ENCODE measurements at regions not wholly inside any gene's neighbourhood (a gene's known extent, or its start where the extent isn't known, plus 50 kb on each side); places are given as distances from the start of the nearest gene placed in this dataset.

GRCh38 chr6:132165677-132166076 is 214.5 kb upstream of the CCN2 start:
- CTCF ChIA-PET = no interaction called here
- TF ChIP-seq CTCF (IDR thresholded peaks at IDR 0.05; ENCODE audit: control extremely low read depth, extremely low read depth, low read depth, missing control alignments) = no peak

GRCh38 chr6:132161283-132161682 is 210.1 kb upstream of the CCN2 start:
- peak; percentile 57 for TF ChIP-seq CTCF (IDR thresholded peaks at IDR 0.05; ENCODE audit: control extremely low read depth, extremely low read depth, low read depth, missing control alignments)
- DNase-seq (ENCODE audit: extremely low spot score) = no peak
- ChIA-PET CTCF (interaction anchor here (0.8 to 1.0 kb wide), 2 partner anchors 54 to 236 kb away, joined by 3 read pairs; no protein-coding TSS in a partner anchor), POLR2A (no interaction called here)

More at GRCh38 chr6:132165677-132166076, 214.5 kb upstream of the CCN2 start:
- POLR2A ChIA-PET = no interaction called here
- no peak for DNase-seq (ENCODE audit: extremely low spot score)

- CTCF ChIA-PET = no interaction called here
Measured at GRCh38 chr6:132153221-132153898, 202.2 kb upstream of the CCN2 start.

GRCh38 chr6:132147530-132148011 is 196.4 kb upstream of the CCN2 start:
- POLR2A ChIA-PET = no interaction called here
- no peak for DNase-seq (ENCODE audit: extremely low spot score)
- TF ChIP-seq CTCF (IDR thresholded peaks at IDR 0.05; ENCODE audit: control extremely low read depth, extremely low read depth, low read depth, missing control alignments) = no peak
- CTCF ChIA-PET = no interaction called here

More at GRCh38 chr6:132153221-132153898, 202.2 kb upstream of the CCN2 start:
- no peak for DNase-seq (ENCODE audit: extremely low spot score)
- POLR2A ChIA-PET = no interaction called here
- TF ChIP-seq CTCF (IDR thresholded peaks at IDR 0.05; ENCODE audit: control extremely low read depth, extremely low read depth, low read depth, missing control alignments) = no peak

- ChIA-PET CTCF (interaction anchor here (1.6 kb wide), 1 partner anchor 11 kb away, joined by 3 read pairs; no protein-coding TSS in a partner anchor), POLR2A (no interaction called here)
- DNase-seq (ENCODE audit: extremely low spot score) = no peak
- TF ChIP-seq CTCF (IDR thresholded peaks at IDR 0.05; ENCODE audit: control extremely low read depth, extremely low read depth, low read depth, missing control alignments) = no peak
Measured at GRCh38 chr6:132144456-132144855, 193.3 kb upstream of the CCN2 start.

GRCh38 chr6:132143258-132143657 is 192.1 kb upstream of the CCN2 start:
- POLR2A ChIA-PET = no interaction called here

More at GRCh38 chr6:132143258-132143657, 192.1 kb upstream of the CCN2 start:
- no peak for DNase-seq (ENCODE audit: extremely low spot score)
- CTCF ChIA-PET = interaction anchor here (1.6 kb wide), 1 partner anchor 12 kb away, joined by 3 read pairs; no protein-coding TSS in a partner anchor
- TF ChIP-seq CTCF (IDR thresholded peaks at IDR 0.05; ENCODE audit: control extremely low read depth, extremely low read depth, low read depth, missing control alignments) = no peak

Measured in GM10248 (cell line).